ENCODE measurements at regions not wholly inside any gene's neighbourhood (a gene's known extent, or its start where the extent isn't known, plus 50 kb on each side); places are given as distances from the start of the nearest gene placed in this dataset.

GRCh38 chr16:5895976-5896375, 798.4 kb upstream of the EEF2KMT start:
- ATAC-seq (no peak), DNase-seq (no peak)
- Histone ChIP-seq H3K4me3 (no peak overlapping the region), H3K36me3 (replicated peaks in 1 of 2; ENCODE audit: insufficient read depth in 1 of 2, low read depth in 2 of 2) (no peaks in the 10 kb centered on the region), H3K27ac (no peak overlapping the region), H3K9me3 (no peaks in the 10 kb centered on the region), H3K27me3 (no peaks in the 10 kb centered on the region), H3K4me1 (no peaks in the 10 kb centered on the region)
- WGBS, 2 donors: 29 to 31% methylated on average over 5 of the region's 5 CpGs
- no peak for TF ChIP-seq POLR2A (IDR thresholded peaks at IDR 0.05)
- TF ChIP-seq CTCF (IDR thresholded peaks at IDR 0.05): no peak
- intact Hi-C loops (cut with DNase I): no loop called here

GRCh38 chr16:5895137-5895536, 797.5 kb upstream of the EEF2KMT start:
- TF ChIP-seq POLR2A (IDR thresholded peaks at IDR 0.05): no peak
- no peak for TF ChIP-seq CTCF (IDR thresholded peaks at IDR 0.05)
- H3K4me3 ChIP-seq: no peak overlapping the region
- no peaks in the 10 kb centered on the region for H3K9me3 ChIP-seq
- intact Hi-C loops (cut with DNase I): no loop called here
- peaks cover 5% of the 10 kb centered on the region for H3K4me1 ChIP-seq
- DNase-seq: no peak
- H3K27ac ChIP-seq: no peak overlapping the region
- no peak for ATAC-seq
- 50 to 61% methylated on average over 4 of the region's 4 CpGs for WGBS, 2 donors
- H3K27me3 ChIP-seq: no peaks in the 10 kb centered on the region
- no peaks in the 10 kb centered on the region for H3K36me3 ChIP-seq (replicated peaks in 1 of 2; ENCODE audit: insufficient read depth in 1 of 2, low read depth in 2 of 2)

- intact Hi-C loops (cut with DNase I): no loop called here
- WGBS, 2 donors: 68 to 74% methylated on average over 7 of the region's 7 CpGs
- H3K4me3 ChIP-seq: no peak overlapping the region
Measured at GRCh38 chr16:5891296-5891695, 793.7 kb upstream of the EEF2KMT start.

GRCh38 chr16:5885521-5885920, 787.9 kb upstream of the EEF2KMT start:
- no peaks in the 10 kb centered on the region for H3K27me3 ChIP-seq
- intact Hi-C loops (cut with DNase I): no loop called here
- no peak for ATAC-seq
- H3K9me3 ChIP-seq: no peaks in the 10 kb centered on the region
- H3K4me3 ChIP-seq: no peak overlapping the region
- H3K27ac ChIP-seq: no peak overlapping the region
- peaks cover 7% of the 10 kb centered on the region for H3K4me1 ChIP-seq
- DNase-seq: no peak
- H3K36me3 ChIP-seq (replicated peaks in 1 of 2; ENCODE audit: insufficient read depth in 1 of 2, low read depth in 2 of 2): no peaks in the 10 kb centered on the region
- WGBS, 2 donors: 56 to 65% methylated on average over 6 of the region's 6 CpGs
- TF ChIP-seq CTCF (IDR thresholded peaks at IDR 0.05) (no peak), POLR2A (IDR thresholded peaks at IDR 0.05) (no peak)

More at GRCh38 chr16:5891296-5891695, 793.7 kb upstream of the EEF2KMT start:
- Histone ChIP-seq H3K9me3 (no peaks in the 10 kb centered on the region), H3K27ac (no peak overlapping the region), H3K4me1 (peaks cover 9% of the 10 kb centered on the region), H3K36me3 (replicated peaks in 1 of 2; ENCODE audit: insufficient read depth in 1 of 2, low read depth in 2 of 2) (no peaks in the 10 kb centered on the region), H3K27me3 (no peaks in the 10 kb centered on the region)
- no peak for DNase-seq
- ATAC-seq: no peak
- TF ChIP-seq POLR2A (IDR thresholded peaks at IDR 0.05): no peak
- no peak for TF ChIP-seq CTCF (IDR thresholded peaks at IDR 0.05)

- TF ChIP-seq POLR2A (IDR thresholded peaks at IDR 0.05) (no peak), CTCF (IDR thresholded peaks at IDR 0.05) (no peak)
- Histone ChIP-seq H3K36me3 (replicated peaks in 1 of 2; ENCODE audit: insufficient read depth in 1 of 2, low read depth in 2 of 2) (no peaks in the 10 kb centered on the region), H3K27ac (no peak overlapping the region), H3K27me3 (no peaks in the 10 kb centered on the region), H3K9me3 (no peaks in the 10 kb centered on the region), H3K4me1 (peaks cover 2% of the 10 kb centered on the region), H3K4me3 (no peak overlapping the region)
- no peak for DNase-seq
- no peak for ATAC-seq
- 66 to 72% methylated on average over 5 of the region's 5 CpGs for WGBS, 2 donors
- intact Hi-C loops (cut with DNase I): no loop called here
Measured at GRCh38 chr16:5884996-5885395, 787.4 kb upstream of the EEF2KMT start.
